GM18873 (cell line): ENCODE measurements at regions not wholly inside any gene's neighbourhood (a gene's known extent, or its start where the extent isn't known, plus 50 kb on each side); places are given as distances from the start of the nearest gene placed in this dataset.
"Not testable (repeated sequence)": the region's sequence is repeated elsewhere in the genome, so short reads cannot be mapped to it uniquely, and the experiment has no call there.

ENCODE experiments used
- ATAC-seq: cut with Tn5 transposase; IDR thresholded peaks from one replicate; pipeline ENCODE4 v1.9.1; 2021; ENCODE audit warnings: mild to moderate bottlenecking, moderate library complexity, moderate number of reproducible peaks; ENCODE audit not compliant: unreplicated experiment, low FRiP score

DNA sequence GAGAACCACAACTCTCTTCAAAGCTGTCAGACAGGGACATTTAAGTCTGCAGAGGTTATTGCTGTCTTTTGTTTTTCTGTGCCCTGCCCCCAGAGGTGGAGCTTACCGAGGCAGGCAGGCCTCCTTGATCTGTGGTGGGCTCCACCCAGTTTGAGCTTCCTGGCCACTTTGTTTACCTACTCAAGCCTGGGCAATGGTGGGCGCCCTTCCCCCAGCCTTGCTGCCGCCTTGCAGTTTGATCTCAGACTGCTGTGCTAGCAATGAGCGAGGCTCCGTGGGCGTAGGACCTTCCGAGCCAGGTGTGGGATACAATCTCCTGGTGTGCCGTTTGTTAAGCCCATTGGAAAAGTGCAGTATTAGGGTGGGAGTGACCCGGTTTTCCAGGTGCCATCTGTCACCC, 822.1 kb downstream of the KCNMA1 start:
- not testable (repeated sequence) for ATAC-seq

DNA sequence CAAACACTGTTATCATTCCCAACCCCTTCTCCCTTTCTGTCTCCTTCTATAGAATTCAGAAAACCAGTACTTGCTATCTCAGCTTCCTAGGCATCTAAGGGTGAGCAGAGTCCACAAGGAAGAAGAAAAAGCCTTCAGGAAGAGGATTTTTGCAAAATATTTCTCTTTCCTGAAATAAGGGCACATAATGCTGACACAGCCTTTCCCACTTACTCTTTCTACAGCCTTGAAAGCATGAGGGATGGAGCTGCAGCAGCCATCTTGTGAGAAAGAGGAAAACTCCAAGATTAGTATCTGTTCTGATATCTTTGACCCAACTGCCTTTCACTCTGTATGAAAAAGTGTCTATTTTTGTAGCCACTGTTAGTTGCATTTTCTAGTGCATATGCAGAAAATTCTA, 826.2 kb downstream of the KCNMA1 start:
- no peak for ATAC-seq

DNA sequence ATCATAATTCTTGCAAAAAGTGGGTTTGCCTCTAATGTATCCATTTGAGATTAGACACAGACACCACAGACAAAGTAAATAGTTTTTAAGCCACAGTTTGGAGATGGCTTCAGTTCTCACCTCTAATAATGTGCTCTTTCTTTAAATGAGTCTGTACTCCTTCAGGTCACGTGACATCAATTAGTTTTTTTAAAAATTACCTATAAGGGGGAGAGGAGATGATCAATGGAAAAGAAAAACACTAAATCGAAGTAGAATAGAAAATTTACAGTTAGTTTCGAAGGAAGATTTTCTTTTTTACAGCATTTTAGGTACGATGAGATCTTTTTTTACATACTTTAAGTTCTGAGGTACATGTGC, 849.2 kb downstream of the KCNMA1 start:
- no peak for ATAC-seq

DNA sequence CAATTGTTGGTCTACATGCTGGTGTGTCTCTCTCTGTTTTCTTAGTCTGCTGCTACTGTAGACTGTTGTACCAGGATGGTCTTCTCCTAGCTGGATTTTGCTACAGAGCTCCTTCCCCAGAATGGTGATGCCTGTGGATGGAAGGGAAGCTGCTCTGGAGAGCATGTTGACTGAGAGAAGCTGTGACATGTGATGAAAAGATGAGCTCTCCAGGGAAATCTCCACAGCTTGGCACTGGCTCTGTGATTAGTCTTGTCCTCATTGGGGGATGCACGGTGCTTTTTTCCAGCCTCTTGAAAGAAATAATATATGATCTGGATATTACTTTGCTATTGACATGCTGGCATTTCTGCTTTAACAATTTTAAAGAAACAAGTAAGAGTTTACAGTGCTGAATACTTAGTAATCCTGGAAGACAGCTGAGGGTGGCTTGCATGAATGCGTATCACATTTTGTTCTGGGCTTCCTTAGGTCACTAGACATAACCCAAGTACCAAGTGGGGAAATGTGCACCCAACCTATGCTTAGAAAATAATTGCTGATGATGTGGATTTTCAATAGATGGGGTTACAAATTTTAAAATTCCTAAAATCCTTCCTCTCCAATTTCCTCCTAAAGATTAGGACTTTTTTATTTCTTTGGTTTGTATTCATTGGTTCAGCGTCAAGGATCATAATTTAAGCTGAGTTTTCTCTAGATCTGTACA, 849.7 kb downstream of the KCNMA1 start:
- ATAC-seq: no peak

DNA sequence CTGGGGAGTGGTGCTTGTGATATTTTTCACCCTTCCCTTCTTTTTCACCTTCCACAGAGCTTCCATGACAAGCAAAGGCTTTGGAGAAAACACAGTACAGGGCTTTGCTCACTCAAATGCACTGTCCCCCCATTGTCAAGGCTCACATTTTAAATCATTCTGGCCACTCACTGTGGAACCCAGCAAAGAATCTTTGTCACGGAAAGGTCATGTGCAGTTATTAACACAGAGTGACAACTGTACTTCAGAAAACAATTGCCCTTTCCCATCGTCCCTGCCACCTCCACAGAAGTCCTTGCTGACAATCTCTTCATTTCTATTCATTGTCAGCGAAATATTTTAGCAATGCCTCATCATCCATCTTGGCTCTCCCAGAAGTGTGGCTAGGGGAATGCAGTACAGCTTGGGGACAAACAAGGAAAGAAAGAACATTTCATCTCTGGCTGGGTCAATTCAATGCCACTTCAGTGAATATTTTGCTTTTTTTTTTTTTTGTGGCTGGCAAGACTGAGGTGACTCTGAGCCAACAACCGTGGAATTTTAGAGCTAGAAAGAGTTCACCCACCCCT, 851.0 kb downstream of the KCNMA1 start:
- ATAC-seq: no peak

DNA sequence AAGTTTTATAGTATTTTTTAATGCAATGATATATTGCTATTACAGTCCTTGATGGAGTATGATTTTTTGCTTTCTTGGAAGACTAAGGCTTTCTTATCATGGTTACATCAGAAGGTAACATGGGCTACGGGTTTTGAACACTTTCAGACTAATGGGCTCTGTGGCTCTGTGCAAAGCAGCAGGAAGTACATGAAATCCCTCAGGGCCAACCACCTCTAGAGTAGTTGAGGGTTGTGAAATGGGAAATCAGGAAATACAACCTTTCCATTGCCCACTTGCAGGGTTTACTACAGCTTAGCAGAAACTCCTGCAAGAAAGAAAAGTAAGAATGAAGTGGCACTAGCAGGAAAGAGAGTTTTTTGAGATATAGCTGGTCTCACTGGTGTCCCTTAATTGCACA, 853.5 kb downstream of the KCNMA1 start:
- no peak for ATAC-seq

DNA sequence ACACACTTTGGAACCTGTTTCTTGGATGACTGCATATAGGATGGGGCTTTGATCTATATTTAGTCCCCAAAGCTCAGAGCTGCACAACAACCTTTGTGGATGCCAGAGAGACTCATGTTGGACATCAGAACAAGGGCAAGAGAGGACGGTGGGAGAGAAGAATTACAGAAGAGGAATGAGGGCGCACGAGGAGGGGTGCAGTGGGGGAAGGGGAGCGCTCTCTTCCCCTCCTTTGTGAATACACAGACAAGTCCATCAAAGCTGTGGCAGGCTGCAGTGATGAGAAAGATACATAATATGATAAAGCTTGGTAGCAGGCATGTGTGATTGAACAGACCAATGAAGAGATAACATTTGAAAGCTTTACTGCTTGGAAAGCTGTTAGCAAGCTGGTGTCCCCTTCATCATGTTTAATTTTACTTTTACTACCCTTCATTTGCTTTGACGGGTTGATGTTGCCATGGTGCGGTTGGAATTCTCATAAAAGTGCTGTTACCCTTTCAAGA, 857.8 kb downstream of the KCNMA1 start:
- no peak for ATAC-seq

DNA sequence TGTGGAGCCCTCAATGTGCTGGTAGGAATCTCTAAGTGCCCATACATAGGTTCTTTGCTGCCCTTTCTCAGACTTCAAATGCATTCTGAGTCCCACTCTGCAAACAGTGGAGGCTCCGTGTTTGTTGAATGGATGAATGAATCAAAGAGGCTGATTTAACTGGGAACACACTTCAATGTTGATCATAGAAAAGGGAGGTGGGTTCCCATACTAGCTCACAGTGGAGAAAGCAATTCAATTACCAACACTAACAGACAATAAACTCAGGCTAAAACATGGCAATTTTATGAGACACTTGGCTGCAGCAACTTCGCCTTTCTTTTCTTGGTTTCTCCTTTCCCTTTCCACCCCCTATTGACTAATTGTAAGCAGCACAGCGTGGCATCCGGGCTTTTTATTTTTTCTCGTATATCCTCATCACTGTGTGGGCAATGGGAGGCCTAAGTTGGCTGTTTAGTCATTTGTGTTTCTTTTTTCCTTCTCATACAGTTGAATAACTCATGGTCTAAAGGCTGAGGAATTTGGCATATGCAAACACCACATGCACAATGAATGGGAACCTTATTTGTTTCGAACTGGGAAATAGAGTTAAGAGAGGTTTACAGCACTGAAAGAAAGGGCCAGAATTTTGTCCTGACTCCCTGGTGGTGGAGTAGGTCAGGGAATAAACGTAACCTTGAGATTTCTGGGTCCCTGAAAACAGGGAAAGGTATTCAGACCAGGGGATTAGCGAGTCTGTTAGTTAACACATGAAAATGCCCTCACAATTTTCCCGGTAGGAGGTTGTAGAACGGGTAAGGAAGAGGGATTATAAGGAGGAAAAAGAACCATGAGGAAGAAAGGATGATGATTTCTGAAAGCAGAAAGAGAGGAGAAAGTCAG, 858.5 kb downstream of the KCNMA1 start:
- no peak for ATAC-seq

DNA sequence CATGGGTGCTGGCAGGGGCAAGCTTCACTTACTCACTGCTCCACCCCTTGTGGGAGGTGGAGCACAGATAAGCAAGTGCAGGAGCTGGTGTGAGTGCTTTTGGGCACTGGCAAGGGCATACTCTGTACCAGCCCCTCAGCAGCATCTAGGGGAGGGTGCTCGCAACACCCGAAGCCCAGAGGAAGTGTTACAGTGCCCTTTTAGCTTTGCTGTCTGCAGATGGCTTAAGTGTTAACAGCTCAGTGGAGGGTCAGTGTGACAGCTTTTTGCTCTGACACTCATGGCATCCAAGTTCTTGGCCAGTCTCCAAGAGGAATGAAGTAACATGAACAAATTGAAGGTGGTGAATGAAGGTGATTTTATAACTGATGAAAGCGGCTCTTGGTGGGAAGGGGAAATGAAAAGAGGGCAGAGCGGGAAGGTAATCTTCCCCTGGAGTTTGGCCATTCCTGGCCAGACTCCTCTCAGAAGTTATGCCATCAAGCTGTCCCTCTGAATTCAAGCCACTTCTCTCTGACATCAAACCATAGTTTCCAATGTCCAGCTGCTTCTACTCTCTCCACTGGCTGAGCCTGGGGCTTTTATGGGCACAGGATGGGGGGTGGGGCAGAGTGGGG, 862.5 kb downstream of the KCNMA1 start:
- no peak for ATAC-seq

DNA sequence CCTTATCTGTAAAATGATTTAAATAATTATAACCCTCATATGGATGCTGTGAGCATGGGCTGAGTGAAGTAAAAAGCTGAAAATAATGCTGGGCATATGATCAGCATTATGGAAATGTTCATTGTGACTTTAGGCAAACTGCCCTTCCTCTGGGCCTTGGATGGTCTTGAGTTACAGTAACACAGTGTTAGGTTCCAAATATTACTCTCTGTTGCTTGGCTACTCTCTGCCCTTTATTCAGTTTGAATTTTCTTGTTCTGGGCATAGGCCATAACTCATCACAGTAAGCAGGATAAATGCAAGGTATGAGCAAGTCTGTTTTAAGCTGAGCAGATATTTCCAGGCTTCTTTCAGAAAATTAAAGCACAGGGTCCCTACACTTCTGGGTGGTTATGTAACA, 868.0 kb downstream of the KCNMA1 start:
- no peak for ATAC-seq

DNA sequence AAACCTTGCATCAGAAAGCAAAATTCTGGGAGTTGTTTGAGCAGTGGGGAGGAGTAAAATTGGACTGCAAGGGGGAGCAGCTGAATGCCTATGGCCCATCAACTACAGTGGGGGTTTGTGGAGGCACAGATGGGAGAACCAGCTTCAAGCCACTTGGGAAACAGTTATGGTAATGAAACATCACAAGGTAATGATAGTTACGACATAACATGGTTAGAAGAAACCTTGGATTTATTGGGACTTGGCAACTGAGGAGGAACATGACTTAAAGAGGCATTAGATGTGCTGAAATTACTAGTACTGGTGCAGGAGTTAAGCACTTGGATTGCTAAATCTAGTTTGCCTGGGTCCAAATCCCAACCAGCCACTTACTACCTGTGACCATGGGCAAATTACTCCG, 868.4 kb downstream of the KCNMA1 start:
- ATAC-seq: no peak

DNA sequence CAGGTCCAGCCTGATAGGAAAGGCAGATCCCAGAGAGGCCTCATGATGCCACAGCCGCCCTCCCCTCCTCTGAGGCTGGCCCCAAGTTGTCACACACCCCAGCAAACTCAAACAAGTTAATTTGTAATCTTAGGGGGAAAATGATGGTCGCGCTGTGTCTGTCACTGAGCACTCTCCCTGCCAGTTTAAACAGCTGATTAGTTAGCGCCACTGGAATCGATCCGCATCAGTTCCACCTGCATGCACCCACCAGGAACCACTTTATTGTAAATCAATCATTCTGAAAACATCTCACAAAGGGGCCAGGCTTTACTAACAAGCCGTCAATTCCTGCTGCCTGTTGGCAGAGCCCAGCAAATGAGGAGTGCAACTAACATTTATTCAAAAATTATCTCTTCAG, 870.9 kb downstream of the KCNMA1 start:
- no peak for ATAC-seq

DNA sequence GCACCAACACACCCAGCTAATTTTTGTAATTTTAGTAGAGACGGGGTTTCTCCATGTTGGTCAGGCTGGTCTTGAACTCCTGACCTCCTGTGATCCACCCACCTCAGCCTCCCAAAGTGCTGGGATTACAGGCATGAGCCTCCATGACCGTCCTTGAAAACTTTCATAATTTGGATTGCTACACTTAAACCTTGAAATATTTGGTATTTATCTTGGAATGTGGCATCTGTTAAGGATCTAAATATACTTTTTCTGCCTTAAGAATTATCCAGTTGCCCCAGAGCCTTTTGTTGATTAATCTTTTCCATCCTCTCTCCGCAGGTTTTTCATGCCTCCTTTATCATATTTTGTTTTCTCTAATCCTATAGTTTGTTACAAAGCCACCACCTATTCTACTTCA, 872.7 kb downstream of the KCNMA1 start:
- ATAC-seq: not testable (repeated sequence)

DNA sequence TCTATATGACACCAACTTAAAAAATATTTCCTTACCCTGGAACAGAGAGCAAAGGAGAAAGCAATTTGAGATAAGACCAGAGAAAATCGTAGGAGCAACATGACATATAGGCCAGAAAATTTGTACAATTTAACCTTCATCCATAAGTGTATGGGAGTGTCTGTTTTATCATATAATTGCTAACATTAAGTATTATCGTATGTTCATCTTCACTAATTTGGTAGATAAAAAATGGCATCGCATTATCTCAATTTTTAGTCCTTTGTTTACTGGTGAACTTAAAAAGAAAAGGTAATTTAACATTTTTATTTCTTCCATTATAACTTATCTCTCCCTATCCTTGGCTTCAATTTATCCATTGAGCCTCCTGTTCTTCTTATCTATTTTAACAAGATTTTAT, 873.4 kb downstream of the KCNMA1 start:
- ATAC-seq: no peak

DNA sequence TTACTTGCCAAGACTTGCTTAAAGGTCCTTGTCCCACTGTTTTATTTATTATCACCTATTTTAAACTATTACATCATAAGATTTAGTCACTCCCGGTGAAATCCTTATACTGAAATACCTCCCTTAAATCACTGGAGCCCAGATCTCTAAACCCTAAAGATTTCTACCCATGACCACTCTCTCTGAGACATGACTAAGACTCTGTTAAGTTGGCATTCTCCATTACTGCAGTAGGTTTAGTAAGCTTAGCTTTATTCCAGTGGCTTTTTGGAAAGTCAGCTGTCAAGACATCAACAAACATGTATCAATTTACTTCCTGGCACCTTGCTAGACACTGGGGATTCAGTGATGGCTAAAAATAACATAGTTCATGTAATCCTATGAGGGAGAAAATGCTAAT, 874.2 kb downstream of the KCNMA1 start:
- ATAC-seq: no peak

DNA sequence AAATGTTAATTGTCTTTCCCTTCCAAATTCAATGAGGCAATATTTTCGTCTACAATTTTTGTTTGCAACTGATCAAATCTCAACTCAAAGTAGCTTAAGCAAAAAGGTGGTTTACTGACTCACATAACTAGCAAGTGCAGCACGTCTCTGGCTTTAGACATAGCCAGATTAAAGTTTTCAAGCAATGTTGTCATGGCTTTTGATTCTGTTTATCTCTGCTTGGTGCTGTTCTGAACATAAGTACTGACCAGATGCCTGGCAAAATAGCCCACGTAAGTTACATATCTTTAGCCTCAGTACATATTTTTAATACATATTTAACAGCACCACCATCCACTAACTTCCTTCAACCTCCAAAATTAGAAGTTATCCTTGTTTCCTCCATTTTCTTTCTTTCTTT, 877.9 kb downstream of the KCNMA1 start:
- ATAC-seq: no peak

DNA sequence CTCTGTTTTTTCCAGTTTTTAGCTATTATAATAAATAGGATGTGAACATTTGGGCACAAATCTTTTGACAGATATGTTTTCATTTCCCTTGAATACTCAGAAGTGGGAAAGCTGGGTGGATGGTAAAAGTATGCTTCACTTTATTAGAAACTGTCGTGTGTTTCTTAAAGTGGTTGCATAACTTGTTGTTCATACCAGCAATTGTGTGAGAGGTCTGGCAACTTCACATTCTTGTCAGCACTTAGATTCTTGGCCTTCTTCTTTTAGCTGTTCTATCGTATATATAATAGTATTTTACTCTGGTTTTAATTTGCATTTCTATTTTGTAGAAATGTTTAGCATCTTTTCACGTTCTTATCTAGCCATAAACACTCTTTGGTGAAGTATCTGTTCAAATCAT, 894.4 kb downstream of the KCNMA1 start:
- no peak for ATAC-seq

DNA sequence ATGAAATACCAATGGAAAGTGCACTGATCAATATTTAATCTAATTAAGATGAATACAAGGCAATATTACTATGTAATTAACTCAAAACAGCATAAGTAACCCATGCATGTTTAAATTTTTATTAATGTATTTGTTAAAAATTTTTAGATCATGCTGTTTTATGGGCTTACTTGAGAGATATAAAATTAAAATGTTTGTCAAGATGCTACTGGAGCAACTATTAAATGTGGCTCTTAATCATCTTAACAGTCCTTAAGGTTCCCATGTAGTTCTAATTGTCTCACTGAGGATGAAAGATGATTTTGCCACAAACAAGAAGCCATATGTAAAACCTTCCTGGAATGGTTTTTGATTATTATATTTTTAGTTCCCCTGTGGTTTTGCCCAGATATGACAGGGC, 897.1 kb downstream of the KCNMA1 start:
- ATAC-seq: no peak

DNA sequence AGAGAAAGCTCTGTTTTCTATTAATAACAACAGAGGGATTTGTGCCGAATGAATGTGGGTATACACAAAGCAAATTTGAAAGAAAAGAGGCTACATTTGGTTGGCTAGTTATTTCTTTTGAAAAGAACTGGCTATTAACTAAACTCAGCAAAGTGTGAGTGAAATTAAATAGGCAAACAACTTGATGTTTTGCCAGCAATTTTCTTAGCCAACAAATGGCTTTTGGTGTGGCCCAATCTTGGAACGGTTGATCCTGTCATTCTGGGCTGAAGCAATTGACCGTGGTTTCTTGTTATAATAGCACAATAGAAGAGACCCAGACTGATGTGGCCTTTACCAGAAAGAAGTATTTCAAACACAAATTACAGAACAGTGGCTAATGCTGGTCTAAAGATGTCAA, 898.6 kb downstream of the KCNMA1 start:
- no peak for ATAC-seq

DNA sequence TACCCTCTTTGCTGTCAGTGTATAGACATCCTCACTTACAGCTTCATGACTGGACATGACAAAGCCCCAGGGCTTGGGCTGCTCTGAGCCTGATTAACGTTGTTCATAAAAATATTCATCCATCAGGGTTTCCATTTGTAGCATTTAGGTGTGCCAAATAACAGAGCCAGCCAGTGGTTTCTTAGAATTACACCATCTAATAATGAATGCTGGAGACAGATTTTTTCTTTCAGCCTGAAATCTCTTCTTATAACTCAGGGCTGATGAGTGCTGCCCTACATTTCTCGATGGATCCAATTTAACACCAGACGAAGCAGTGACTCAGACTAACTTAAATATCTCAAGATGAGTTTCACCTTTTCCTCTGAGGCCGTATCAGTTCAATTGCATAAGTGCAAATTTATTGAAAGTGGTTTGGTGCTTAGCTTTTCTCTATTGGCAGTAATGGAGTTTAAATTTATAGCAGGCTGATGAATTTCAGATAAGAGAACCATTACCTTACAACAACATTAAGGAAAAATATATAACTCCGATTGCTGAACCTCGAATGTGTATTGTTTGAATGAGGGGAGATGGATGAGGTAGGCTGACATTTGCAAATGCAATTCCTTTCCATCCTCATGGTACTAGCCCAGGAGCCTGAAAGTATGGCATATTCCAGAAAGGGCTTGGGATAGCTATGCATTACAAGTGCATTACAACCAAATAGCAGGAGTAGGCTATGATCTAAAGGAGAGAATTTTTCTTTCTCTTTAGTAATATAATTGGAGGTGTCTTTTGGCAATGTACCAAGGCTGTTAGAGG, 900.6 kb downstream of the KCNMA1 start:
- no peak for ATAC-seq
